GM18907 (cell line): ENCODE measurements at regions not wholly inside any gene's neighbourhood (a gene's known extent, or its start where the extent isn't known, plus 50 kb on each side); places are given as distances from the start of the nearest gene placed in this dataset.

Experiments used
- ATAC-seq: cut with Tn5 transposase; IDR thresholded peaks from one replicate; pipeline ENCODE4 v1.9.1; 2021; ENCODE audit warnings: mild to moderate bottlenecking, moderate library complexity; ENCODE audit not compliant: unreplicated experiment

GRCh38 chr9:108681851-108682590 lies 173.8 kb downstream of the ACTL7B start:
- ATAC-seq: no peak

GRCh38 chr9:108680946-108681345 lies 174.8 kb downstream of the ACTL7B start:
- ATAC-seq: no peak

- no peak for ATAC-seq
Observed at GRCh38 chr9:108677776-108678175, 178.0 kb downstream of the ACTL7B start.

GRCh38 chr9:108676355-108676754 lies 179.4 kb downstream of the ACTL7B start:
- ATAC-seq: no peak

- no peak for ATAC-seq
Observed at GRCh38 chr9:108675708-108676107, 180.1 kb downstream of the ACTL7B start.

GRCh38 chr9:108674766-108675530 lies 180.8 kb downstream of the ACTL7B start:
- no peak for ATAC-seq

- no peak for ATAC-seq
Observed at GRCh38 chr9:108673386-108673785, 182.4 kb downstream of the ACTL7B start.

GRCh38 chr9:108672475-108673190 lies 183.2 kb downstream of the ACTL7B start:
- ATAC-seq: no peak

- no peak for ATAC-seq
Observed at GRCh38 chr9:108671794-108672193, 184.0 kb downstream of the ACTL7B start.

- ATAC-seq: no peak
Observed at GRCh38 chr9:108671176-108671575, 184.6 kb downstream of the ACTL7B start.

- ATAC-seq: no peak
Observed at GRCh38 chr9:108668938-108669335, 186.8 kb downstream of the ACTL7B start.

GRCh38 chr9:108668191-108668937 lies 187.4 kb downstream of the ACTL7B start:
- ATAC-seq: no peak

- ATAC-seq: no peak
Observed at GRCh38 chr9:108666240-108666784, 189.5 kb downstream of the ACTL7B start.

GRCh38 chr9:108665521-108666239 lies 190.1 kb downstream of the ACTL7B start:
- ATAC-seq: no peak

- no peak for ATAC-seq
Observed at GRCh38 chr9:108664309-108665255, 191.2 kb downstream of the ACTL7B start.

GRCh38 chr9:108663422-108663821 lies 192.4 kb downstream of the ACTL7B start:
- no peak for ATAC-seq

- no peak for ATAC-seq
Observed at GRCh38 chr9:108662956-108663355, 192.8 kb downstream of the ACTL7B start.

- ATAC-seq: no peak
Observed at GRCh38 chr9:108662091-108662875, 193.5 kb downstream of the ACTL7B start.
